ENCODE measurements at regions not wholly inside any gene's neighbourhood (a gene's known extent, or its start where the extent isn't known, plus 50 kb on each side); places are given as distances from the start of the nearest gene placed in this dataset.
"Not testable (repeated sequence)": the region's sequence is repeated elsewhere in the genome, so short reads cannot be mapped to it uniquely, and the experiment has no call there.

DNA sequence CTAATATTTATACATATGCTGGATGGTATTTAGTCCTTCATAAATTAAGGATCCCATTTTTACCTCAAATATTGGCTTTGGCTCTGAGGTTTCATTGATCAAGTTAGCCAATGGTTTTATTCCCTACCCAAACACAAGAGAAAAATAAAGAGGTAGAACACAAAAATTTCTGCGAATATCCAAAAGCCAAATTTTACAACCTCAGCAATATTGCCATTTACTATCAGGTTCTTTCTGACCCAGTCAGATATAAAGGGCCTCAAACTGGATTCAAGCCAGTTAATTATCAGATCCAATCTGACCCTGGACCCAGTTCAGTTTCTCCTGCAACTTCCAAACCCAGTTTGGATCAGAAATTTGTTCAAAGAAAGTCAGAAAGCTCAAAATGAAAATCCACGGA, 998.1 kb downstream of the SI start:
- FAIRE-seq = no peak

DNA sequence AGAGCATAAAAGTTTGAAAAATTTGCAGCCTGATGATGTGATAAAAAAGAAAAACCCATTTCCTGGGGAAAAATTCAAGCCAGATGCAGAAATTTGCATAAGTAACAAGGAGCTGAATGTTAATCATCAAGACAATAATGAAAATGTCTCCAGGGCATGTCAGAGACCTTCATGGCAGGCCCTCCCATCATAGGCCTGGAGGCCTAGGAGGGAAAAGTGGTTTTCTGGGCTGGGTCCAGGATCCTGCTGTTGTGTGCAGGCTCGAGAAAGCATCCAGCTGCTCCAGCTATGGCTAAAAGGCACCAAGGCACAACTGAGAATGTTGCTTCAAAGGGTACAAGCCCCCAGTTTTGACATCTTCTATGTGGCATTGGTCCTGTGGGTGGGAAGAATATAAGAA, 1014.0 kb downstream of the SI start:
- FAIRE-seq = no peak

- no peak for FAIRE-seq
These were observed 1017.4 kb downstream of the SI start for GRCh38 chr3:164060923-164061322.

DNA sequence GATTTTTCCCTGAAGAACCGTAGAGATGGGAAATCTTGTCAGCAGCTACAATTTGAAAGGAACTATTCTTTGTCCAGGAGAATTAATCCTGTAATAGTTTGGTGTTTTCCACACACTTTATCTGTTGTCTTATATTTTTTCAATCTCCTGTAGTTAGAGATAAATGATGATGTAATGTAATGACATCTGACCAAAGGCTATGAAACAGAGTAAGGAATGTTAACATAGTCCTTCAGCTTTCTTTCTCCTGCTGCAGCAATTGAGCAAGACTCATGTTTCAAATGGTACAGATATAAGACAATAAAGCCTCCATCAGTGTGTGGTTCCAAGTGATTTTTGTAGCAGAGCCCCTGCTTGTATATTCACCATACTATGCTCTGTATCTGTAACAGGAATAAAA, 1028.4 kb downstream of the SI start:
- FAIRE-seq = no peak

- FAIRE-seq = no peak
These were observed 1029.8 kb downstream of the SI start for GRCh38 chr3:164048451-164048850.

DNA sequence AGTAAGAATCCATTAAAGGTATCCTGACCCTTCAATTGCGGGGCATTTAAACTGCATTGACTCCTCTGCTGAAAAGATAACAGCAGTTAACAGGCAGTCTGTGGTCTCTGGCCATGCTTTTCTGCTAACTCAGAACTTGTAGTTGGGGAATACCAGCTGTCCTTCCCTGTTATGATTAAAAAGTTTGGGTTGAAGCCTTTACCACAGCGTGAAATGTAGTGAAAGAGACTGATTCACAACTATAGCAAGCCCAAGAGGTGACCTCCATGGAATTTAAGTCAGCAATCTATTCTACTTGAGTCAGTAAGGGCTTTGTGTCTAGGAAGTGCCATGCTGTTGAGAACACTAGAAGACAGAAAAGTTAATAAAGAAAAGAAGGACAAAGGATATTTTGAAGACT, 1037.3 kb downstream of the SI start:
- no peak for FAIRE-seq

- FAIRE-seq = no peak
These were observed 1048.1 kb downstream of the SI start for GRCh38 chr3:164030194-164030593.

DNA sequence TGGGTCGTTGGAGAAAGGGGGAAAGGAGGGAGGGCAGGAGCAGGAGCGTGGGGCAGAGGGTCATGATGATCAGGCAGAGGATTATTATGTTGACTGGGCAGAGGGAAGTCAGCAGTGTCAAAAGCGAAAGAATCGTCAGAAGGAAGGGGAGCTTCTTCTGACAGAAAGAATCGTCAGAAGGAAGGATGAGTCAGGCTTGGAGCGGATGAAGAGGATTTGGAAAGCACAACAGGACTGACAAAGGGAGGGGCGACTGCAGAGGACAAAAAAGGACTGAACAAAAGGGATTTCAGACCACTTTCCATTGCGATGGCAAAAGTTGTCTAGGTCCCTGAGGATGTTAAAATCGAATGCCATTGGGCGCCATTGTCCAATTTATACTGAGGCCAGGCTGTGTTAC, 1053.5 kb downstream of the SI start:
- no peak for FAIRE-seq

DNA sequence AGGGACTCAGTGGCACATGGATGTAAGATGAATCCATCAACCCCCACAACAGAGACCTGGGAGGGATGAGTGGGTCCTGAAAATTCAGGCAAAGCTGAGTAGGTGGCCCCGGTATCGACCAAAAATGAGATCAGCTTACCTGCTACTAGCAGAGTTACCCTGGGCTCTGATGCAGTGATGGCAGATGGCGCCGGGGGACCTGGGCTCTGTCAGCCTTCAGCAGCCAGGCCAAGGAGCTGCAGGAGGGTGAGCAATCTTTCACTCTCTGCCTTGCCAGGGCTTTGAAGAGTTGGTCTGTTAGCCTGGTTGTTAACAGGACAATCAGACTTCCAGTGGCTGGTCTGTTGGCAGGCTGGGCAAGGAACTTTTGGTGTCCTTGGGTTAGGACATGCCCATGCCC, 1054.8 kb downstream of the SI start:
- FAIRE-seq = no peak

- no peak for FAIRE-seq
These were observed 1059.8 kb downstream of the SI start for GRCh38 chr3:164018500-164018899.

- no peak for FAIRE-seq
These were observed 1070.5 kb downstream of the SI start for GRCh38 chr3:164007765-164008164.

- FAIRE-seq = no peak
These were observed 1074.1 kb downstream of the SI start for GRCh38 chr3:164004205-164004604.

DNA sequence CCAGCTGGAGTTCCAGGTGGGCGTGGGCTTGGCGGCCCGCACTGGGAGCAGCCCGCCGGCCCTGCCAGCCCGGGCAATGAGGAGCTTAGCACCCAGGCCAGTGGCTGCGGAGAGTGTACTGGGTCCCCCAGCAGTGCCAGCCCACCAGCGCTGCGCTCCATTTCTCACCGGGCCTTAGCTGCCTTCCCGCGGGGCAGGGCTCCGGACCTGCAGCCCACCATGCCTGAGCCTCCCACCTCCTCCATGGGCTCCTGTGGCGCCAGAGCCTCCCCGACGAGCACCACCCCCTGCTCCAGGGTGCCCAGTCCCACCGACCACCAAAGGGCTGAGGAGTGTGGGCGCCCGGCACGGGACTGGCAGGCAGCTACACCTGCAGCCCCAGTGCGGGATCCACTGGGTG, 1075.3 kb downstream of the SI start:
- FAIRE-seq = not testable (repeated sequence)

DNA sequence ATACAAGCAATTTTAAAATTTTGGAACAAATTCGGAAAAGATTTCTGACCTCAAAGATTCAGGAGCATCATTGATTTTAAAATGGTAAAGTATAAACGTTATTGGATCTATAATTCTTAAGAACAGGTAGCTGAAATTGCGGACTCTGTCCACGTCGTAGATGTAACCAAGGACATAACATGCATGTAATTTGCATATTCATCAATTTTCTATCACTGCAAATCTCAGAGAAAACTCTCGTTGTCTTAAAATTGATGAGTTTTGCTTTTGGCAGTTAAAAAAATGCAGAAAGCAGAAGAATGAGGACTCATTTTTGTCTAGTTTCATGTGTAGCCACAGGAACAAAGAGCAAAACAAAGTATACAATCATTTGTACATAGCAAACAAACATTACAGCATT, 1094.4 kb downstream of the SI start:
- FAIRE-seq = no peak

GRCh38 chr3:163971861-163972260, 1106.4 kb downstream of the SI start:
- no peak for FAIRE-seq

GRCh38 chr3:163957072-163957471, 1121.2 kb downstream of the SI start:
- no peak for FAIRE-seq

- FAIRE-seq = no peak
These were observed 1124.8 kb downstream of the SI start for GRCh38 chr3:163953526-163953925.

DNA sequence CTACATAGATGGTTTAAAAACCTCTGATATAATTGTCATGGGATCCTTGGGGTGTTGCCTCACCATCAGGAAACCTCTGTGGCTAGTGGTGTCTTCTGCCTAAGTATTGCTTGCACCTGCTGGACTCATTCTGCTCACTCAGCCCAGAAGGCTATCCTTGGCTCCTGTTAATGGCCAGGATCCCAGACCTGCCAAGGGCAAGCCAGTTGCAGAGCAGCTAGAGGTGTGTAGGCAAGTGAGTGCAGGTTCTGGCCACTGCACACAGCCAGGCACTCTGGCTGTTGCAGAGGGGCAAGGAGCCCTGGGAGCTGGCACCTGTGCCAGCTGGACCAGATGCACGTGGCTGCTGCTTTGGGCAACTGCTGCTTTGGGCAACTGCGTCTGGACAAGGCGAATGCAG, 1125.8 kb downstream of the SI start:
- FAIRE-seq = no peak

DNA sequence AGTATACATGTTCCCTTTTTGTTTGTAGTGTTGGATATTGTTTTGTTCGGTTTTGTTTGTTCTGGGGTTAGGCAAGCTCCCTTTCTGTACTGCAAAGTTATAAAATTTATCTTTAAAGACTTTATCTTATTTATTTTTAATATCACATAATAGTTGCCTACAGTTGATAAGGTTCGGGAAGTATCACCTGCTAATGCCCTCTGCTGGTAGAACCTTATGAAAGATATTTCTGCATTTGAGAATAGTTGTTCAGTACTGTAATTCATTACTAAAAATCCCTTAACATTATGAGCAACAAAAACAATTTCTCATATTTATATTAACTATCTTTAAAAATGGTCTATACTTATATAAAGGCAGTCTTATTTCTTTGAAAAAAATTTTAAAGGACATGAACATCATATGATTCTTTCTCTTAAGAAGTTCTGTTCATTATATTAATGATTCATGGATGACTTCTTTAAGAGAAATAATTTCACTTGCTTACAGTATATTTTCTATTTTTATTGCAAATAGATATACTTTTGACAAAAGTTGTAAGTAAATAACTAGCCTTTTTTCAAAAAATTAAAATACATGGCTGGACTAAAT, 1126.8 kb downstream of the SI start:
- peak; percentile 98 for FAIRE-seq

GRCh38 chr3:163946785-163947184, 1131.5 kb downstream of the SI start:
- no peak for FAIRE-seq

- FAIRE-seq = no peak
These were observed 1134.6 kb downstream of the SI start for GRCh38 chr3:163943664-163944063.

DNA sequence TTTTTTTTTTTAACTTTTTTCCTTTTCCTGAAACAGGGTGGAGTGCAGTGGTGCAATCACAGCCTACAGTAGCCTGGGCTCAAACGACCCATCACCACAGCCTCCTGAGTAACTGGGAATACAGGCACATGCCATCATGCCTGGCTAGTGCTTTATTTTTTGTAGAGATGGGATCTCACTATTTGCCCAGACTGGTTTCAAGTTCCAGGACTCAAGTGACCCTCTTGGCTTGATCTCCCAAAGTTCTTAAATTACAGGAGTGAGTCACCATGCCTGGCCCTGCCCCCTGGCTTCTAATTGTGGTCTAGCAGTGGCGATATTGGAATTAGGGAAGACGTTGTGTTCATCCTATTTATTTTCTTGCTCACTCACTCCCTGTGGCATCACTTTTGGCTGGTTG, 1138.4 kb downstream of the SI start:
- FAIRE-seq = no peak

DNA sequence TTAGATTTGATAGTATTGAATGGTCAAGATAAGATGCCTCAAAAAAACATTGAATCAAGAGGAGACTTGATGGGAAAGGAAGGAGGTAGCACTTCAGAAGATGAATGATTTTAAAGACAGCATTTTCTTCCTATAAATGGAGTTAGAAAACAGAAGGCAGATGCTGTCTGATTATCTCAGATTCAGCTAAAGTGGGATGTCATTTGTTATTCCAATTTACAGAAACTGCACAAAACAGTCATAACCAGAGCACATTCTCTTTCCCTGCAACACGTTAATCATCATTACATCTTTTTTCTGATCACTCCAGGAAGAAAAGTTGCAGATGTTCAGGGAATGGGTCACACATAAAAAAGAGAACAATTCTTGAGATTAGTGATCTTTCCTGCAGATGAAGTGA, 1141.8 kb downstream of the SI start:
- no peak for FAIRE-seq

- no peak for FAIRE-seq
These were observed 1142.9 kb downstream of the SI start for GRCh38 chr3:163935411-163935810.

DNA sequence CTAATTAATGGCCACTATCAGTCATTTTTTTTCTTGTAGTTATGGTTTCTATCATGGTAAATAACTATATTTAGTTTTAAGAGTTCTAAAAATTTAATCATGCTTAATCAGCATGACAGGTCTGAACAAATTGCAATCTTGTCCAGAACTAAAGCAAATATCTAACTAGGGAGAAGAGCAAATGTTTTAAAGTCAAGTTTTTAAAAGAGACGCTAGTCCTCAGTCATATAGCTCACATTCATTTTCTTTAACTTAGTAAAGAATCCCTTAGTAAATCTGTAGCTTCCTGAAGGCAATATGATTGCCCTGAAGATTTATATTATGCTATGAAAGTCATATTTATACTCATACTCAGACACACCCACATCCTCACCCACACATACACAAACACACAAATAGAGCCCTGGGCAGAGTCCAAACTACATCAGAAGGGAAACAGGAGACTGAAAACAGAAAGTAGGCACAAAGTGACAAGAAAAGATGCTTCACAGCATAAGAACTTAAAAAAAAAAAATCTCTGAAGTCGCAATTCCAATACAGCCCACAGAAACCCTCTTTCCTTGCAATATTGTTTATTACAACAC, 1149.1 kb downstream of the SI start:
- FAIRE-seq = no peak

All from islet of Langerhans (tissue), 1 donor.